ENCODE measurements at regions not wholly inside any gene's neighbourhood (a gene's known extent, or its start where the extent isn't known, plus 50 kb on each side); places are given as distances from the start of the nearest gene placed in this dataset.

DNA sequence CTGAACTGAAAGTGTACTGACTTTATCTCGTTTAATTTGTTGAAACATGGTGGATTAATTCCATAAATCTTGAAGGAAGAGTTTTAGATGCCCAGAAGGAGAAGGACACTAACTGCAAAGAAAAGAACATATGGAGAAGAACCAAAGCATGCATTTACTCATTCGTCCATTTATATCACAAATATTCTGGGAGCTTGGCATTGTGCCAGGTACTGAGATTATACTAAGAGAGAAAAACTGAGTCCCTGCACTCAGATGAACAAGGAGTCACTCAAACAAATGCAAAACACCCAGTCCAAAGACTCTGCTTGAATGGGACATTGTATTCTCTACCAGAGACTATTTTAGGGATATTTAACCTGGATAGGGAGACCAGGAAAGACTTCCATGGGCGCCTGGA, 588.0 kb upstream of the MGMT start:
- TF ChIP-seq, protein P1, sequence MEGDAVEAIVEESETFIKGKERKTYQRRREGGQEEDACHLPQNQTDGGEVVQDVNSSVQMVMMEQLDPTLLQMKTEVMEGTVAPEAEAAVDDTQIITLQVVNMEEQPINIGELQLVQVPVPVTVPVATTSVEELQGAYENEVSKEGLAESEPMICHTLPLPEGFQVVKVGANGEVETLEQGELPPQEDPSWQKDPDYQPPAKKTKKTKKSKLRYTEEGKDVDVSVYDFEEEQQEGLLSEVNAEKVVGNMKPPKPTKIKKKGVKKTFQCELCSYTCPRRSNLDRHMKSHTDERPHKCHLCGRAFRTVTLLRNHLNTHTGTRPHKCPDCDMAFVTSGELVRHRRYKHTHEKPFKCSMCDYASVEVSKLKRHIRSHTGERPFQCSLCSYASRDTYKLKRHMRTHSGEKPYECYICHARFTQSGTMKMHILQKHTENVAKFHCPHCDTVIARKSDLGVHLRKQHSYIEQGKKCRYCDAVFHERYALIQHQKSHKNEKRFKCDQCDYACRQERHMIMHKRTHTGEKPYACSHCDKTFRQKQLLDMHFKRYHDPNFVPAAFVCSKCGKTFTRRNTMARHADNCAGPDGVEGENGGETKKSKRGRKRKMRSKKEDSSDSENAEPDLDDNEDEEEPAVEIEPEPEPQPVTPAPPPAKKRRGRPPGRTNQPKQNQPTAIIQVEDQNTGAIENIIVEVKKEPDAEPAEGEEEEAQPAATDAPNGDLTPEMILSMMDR (IDR thresholded peaks at IDR 0.05; ENCODE audit: low read length), result no peak
- TF ChIP-seq EZH2 (IDR thresholded peaks at IDR 0.05; ENCODE audit: borderline replicate concordance, low read length), result no peak
